ENCODE measurements at regions not wholly inside any gene's neighbourhood (a gene's known extent, or its start where the extent isn't known, plus 50 kb on each side); places are given as distances from the start of the nearest gene placed in this dataset.
"Not testable (repeated sequence)": the region's sequence is repeated elsewhere in the genome, so short reads cannot be mapped to it uniquely, and the experiment has no call there.

GRCh38 chr10:28181478-28182096 lies 121.3 kb downstream of the MPP7 start:
- no peak for DNase-seq (ENCODE audit: low read depth in 2 of 2)
- TF ChIP-seq CTCF (IDR thresholded peaks at IDR 0.05; ENCODE audit: low read depth, low read length) = no peak
- no peak overlapping the region for H3K4me3 ChIP-seq (replicated peaks in 1 of 2; ENCODE audit: low read depth in 2 of 2, low read length in 2 of 2)

- no peak overlapping the region for H3K4me3 ChIP-seq (replicated peaks in 1 of 2; ENCODE audit: low read depth in 2 of 2, low read length in 2 of 2)
- no peak for DNase-seq (ENCODE audit: low read depth in 2 of 2)
- no peak for TF ChIP-seq CTCF (IDR thresholded peaks at IDR 0.05; ENCODE audit: low read depth, low read length)
Measured at GRCh38 chr10:28180654-28181053, 122.2 kb downstream of the MPP7 start.

GRCh38 chr10:28179743-28180099 lies 123.1 kb downstream of the MPP7 start:
- no peak for TF ChIP-seq CTCF (IDR thresholded peaks at IDR 0.05; ENCODE audit: low read depth, low read length)

GRCh38 chr10:28179006-28179742 lies 123.7 kb downstream of the MPP7 start:
- H3K4me3 ChIP-seq (replicated peaks in 1 of 2; ENCODE audit: low read depth in 2 of 2, low read length in 2 of 2) = no peak overlapping the region
- peak; percentile 55 for TF ChIP-seq CTCF (IDR thresholded peaks at IDR 0.05; ENCODE audit: low read depth, low read length)

More at GRCh38 chr10:28179743-28180099, 123.1 kb downstream of the MPP7 start:
- DNase-seq (ENCODE audit: low read depth in 2 of 2) = no peak
- no peak overlapping the region for H3K4me3 ChIP-seq (replicated peaks in 1 of 2; ENCODE audit: low read depth in 2 of 2, low read length in 2 of 2)

GRCh38 chr10:28177944-28178637 lies 124.8 kb downstream of the MPP7 start:
- DNase-seq (ENCODE audit: low read depth in 2 of 2) = peak; percentile 2 to 19
- H3K4me3 ChIP-seq (replicated peaks in 1 of 2; ENCODE audit: low read depth in 2 of 2, low read length in 2 of 2) = no peak overlapping the region
- TF ChIP-seq CTCF (IDR thresholded peaks at IDR 0.05; ENCODE audit: low read depth, low read length) = no peak

More at GRCh38 chr10:28179006-28179742, 123.7 kb downstream of the MPP7 start:
- DNase-seq (ENCODE audit: low read depth in 2 of 2) = peak; percentile 72

- DNase-seq (ENCODE audit: low read depth in 2 of 2); H3K4me3 ChIP-seq (replicated peaks in 1 of 2; ENCODE audit: low read depth in 2 of 2, low read length in 2 of 2): not testable (repeated sequence)
Measured at GRCh38 chr10:28176498-28176897, 126.4 kb downstream of the MPP7 start.

- DNase-seq (ENCODE audit: low read depth in 2 of 2) = no peak
- TF ChIP-seq CTCF (IDR thresholded peaks at IDR 0.05; ENCODE audit: low read depth, low read length) = no peak
- H3K4me3 ChIP-seq (replicated peaks in 1 of 2; ENCODE audit: low read depth in 2 of 2, low read length in 2 of 2) = no peak overlapping the region
Measured at GRCh38 chr10:28172223-28172610, 130.6 kb downstream of the MPP7 start.
